NCI-H345 treated with DMSO at 0.1 percent for 48 hours (cell line): ENCODE measurements at regions not wholly inside any gene's neighbourhood (a gene's known extent, or its start where the extent isn't known, plus 50 kb on each side); places are given as distances from the start of the nearest gene placed in this dataset.

Source experiments
- DNase-seq: peaks from one replicate; lab custom pipeline; 2025; ENCODE audit not compliant: unreplicated experiment; lab: John Stamatoyannopoulos, UW

- DNase-seq = no peak
Observed at GRCh38 chr9:99743455-99743854, 78.2 kb upstream of the NR4A3 start.

GRCh38 chr9:99744132-99744531, 77.6 kb upstream of the NR4A3 start:
- no peak for DNase-seq

DNA sequence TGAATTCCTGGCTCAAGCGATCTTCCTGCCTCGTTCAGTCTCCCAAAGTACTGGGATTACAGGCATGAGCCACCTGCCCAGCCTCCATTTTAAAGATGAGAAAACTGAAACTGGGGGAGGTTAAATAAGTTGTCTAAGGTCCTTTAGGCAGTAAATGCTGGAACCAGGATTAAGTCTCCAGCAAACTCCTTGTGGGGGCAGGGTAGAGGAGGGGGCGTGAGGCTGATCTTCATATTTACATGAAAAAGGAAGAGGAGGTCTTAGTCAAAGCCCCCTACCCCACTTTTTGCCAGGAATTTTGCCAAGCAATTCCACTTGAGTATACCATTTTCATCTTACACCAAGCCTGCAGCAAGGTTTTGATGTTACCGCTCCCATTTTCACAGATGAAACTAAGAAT, 76.6 kb upstream of the NR4A3 start:
- DNase-seq = no peak

GRCh38 chr9:99746406-99746805, 75.3 kb upstream of the NR4A3 start:
- DNase-seq = no peak

GRCh38 chr9:99748266-99748665, 73.4 kb upstream of the NR4A3 start:
- DNase-seq = no peak

- DNase-seq = no peak
Observed at GRCh38 chr9:99748676-99749075, 73.0 kb upstream of the NR4A3 start.

- no peak for DNase-seq
Observed at GRCh38 chr9:99749641-99750040, 72.0 kb upstream of the NR4A3 start.

GRCh38 chr9:99750526-99750925, 71.2 kb upstream of the NR4A3 start:
- no peak for DNase-seq

DNA sequence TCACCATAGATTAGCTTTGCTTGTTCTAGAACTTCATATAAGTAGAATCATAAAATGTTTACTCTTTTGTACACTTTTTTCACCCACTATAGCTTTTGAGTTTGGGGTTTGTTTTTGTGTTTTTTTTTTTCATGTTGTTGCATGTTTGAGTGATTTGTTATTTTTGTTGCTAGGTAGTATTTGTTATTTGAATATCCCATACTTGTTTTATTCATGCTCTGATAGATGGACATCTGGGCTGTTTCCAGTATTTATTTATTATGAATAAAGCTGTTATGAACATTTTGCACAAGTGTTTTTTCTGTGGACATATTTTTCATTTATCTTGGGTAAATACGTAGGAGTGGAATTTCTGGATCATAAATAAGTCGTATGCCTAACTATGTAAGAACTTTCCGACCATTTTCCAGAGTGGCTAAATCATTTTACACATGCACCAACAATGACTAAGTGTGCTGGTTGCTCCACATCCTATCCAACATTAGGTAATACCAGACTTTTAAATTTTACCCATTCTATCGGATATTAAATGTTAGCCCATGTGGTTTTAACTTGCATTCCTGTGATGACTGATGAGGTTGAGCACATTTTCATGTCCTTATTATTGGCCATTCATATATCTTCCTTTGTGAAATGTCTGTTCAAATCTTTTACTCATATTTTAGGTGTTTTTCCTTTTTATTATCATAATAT, 69.1 kb upstream of the NR4A3 start:
- DNase-seq = no peak

GRCh38 chr9:99753436-99753835, 68.2 kb upstream of the NR4A3 start:
- DNase-seq = no peak

DNA sequence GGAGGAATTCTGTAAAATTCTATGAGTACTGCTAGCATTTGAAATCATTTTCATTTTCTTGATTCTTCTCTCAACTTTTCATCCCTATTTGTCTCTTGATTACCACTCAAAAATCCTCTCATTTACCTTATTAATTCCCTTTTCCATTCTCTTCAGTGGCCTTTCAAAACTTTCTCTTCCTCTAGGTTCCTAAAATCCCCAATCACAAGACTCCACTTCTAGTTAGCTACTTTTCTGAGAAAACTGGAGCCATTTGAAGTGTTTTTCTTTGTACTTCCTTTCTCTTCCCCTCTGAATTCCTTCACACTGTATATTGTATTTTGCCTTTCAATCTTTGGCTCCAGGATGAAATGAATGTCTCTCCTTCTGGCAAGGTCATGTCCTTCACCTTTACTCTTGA, 61.3 kb upstream of the NR4A3 start:
- DNase-seq = no peak

GRCh38 chr9:99762470-99762869, 59.2 kb upstream of the NR4A3 start:
- DNase-seq = no peak
